HFFc6 (cell line): ENCODE measurements at regions not wholly inside any gene's neighbourhood (a gene's known extent, or its start where the extent isn't known, plus 50 kb on each side); places are given as distances from the start of the nearest gene placed in this dataset.

Experiments
- DNase-seq: peaks from one replicate; pipeline ENCODE4 v3.0.0-alpha.2; 2018
- H3K27ac Mint-ChIP-seq: 2 replicates; pipeline ENCODE4 v1.8.0; 2020; ENCODE audit warnings: mild to moderate bottlenecking, mixed read lengths
- H3K27me3 Mint-ChIP-seq: 2 replicates; pipeline ENCODE4 v1.8.0; 2021; ENCODE audit warnings: mild to moderate bottlenecking, moderate library complexity, mixed read lengths; ENCODE audit not compliant: insufficient read depth
- H3K36me3 Mint-ChIP-seq: 2 replicates; pipeline ENCODE4 v1.8.0; 2021; ENCODE audit warnings: low read depth, mixed read lengths
- H3K4me1 Mint-ChIP-seq: 2 replicates; pipeline ENCODE4 v1.8.0; 2020; ENCODE audit warnings: low read depth, mixed read lengths
- H3K4me3 Mint-ChIP-seq: 2 replicates; pipeline ENCODE4 v1.8.0; 2020; ENCODE audit warnings: mild to moderate bottlenecking, moderate library complexity, mixed read lengths
- H3K9me3 Mint-ChIP-seq: 2 replicates; pipeline ENCODE4 v1.8.0; 2020; ENCODE audit warnings: mild to moderate bottlenecking, mixed read lengths
- CTCF ChIP-seq: fragments of 200-600 bp; sonication (generic); IDR thresholded peaks from 2 replicates; pipeline ENCODE4 v1.5.0; 2021; ENCODE audit warnings: antibody characterized with exemption, mild to moderate bottlenecking

- peak; percentile 3 for DNase-seq
- Mint-ChIP-seq H3K27me3 (peaks cover 5% of the 10 kb centered on the region), H3K4me1 (peaks cover 7% of the 10 kb centered on the region; the same call in 1 of the 2 replicates), H3K36me3 (no peaks in the 10 kb centered on the region), H3K27ac (no peak overlapping the region), H3K9me3 (no peaks in the 10 kb centered on the region), H3K4me3 (no peak overlapping the region)
- no peak for TF ChIP-seq CTCF
Measured at GRCh38 chr6:74100719-74101287, 404.8 kb downstream of the CD109 start.

GRCh38 chr6:74096329-74096728, 400.3 kb downstream of the CD109 start:
- H3K4me3 Mint-ChIP-seq: no peak overlapping the region
- H3K27me3 Mint-ChIP-seq: peaks cover 1% of the 10 kb centered on the region; the same call in 1 of the 2 replicates
- no peaks in the 10 kb centered on the region for H3K36me3 Mint-ChIP-seq
- H3K4me1 Mint-ChIP-seq: peaks cover 7% of the 10 kb centered on the region; the same call in 1 of the 2 replicates
- no peak for DNase-seq
- no peaks in the 10 kb centered on the region for H3K9me3 Mint-ChIP-seq
- no peak for TF ChIP-seq CTCF
- no peak overlapping the region for H3K27ac Mint-ChIP-seq

- H3K27me3 Mint-ChIP-seq: peaks cover 1% of the 10 kb centered on the region; the same call in 1 of the 2 replicates
- H3K4me3 Mint-ChIP-seq: no peak overlapping the region
Measured at GRCh38 chr6:74093361-74093760, 397.4 kb downstream of the CD109 start.

GRCh38 chr6:74091794-74092157, 395.8 kb downstream of the CD109 start:
- no peaks in the 10 kb centered on the region for H3K4me1 Mint-ChIP-seq
- H3K9me3 Mint-ChIP-seq: no peaks in the 10 kb centered on the region

More at GRCh38 chr6:74093361-74093760, 397.4 kb downstream of the CD109 start:
- Mint-ChIP-seq H3K36me3 (no peaks in the 10 kb centered on the region), H3K9me3 (no peaks in the 10 kb centered on the region), H3K27ac (no peak overlapping the region), H3K4me1 (no peaks in the 10 kb centered on the region)
- DNase-seq: no peak
- no peak for TF ChIP-seq CTCF

GRCh38 chr6:74091136-74091793, 395.3 kb downstream of the CD109 start:
- peak; percentile 92 for TF ChIP-seq CTCF
- Mint-ChIP-seq H3K27me3 (peaks cover 1% of the 10 kb centered on the region), H3K36me3 (no peaks in the 10 kb centered on the region), H3K4me3 (no peak overlapping the region), H3K27ac (no peak overlapping the region), H3K4me1 (no peaks in the 10 kb centered on the region), H3K9me3 (no peaks in the 10 kb centered on the region)
- DNase-seq: no peak

More at GRCh38 chr6:74091794-74092157, 395.8 kb downstream of the CD109 start:
- DNase-seq: no peak
- Mint-ChIP-seq H3K27ac (no peak overlapping the region), H3K4me3 (no peak overlapping the region), H3K36me3 (no peaks in the 10 kb centered on the region), H3K27me3 (peaks cover 1% of the 10 kb centered on the region; the same call in 1 of the 2 replicates)
- no peak for TF ChIP-seq CTCF
